GM12865 (cell line): ENCODE measurements at regions not wholly inside any gene's neighbourhood (a gene's known extent, or its start where the extent isn't known, plus 50 kb on each side); places are given as distances from the start of the nearest gene placed in this dataset.
"Not testable (repeated sequence)": the region's sequence is repeated elsewhere in the genome, so short reads cannot be mapped to it uniquely, and the experiment has no call there.

ENCODE experiments used
- DNase-seq: peaks from one replicate; pipeline ENCODE4 v3.0.0; 2010; ENCODE audit warnings: low read depth
- H3K4me3 ChIP-seq: 2 replicates; pipeline ENCODE4 v1.5.1; 2011; ENCODE audit warnings: mild to moderate bottlenecking, low read depth, low read length, control low read depth
- CTCF ChIP-seq: IDR thresholded peaks from 2 replicates; pipeline ENCODE4 v1.5.1; 2011; ENCODE audit warnings: low read length, control low read depth, low read depth, inconsistent platforms; ENCODE audit not compliant: insufficient read depth; ENCODE audit errors: missing control alignments

GRCh38 chr4:3874028-3874415 lies 107.8 kb downstream of the ADRA2C start:
- no peak for TF ChIP-seq CTCF
- DNase-seq = no peak
- H3K4me3 ChIP-seq = no peak overlapping the region

- DNase-seq = no peak
- no peak for TF ChIP-seq CTCF
Measured at GRCh38 chr4:3874525-3875110, 108.4 kb downstream of the ADRA2C start.

GRCh38 chr4:3875466-3875865 lies 109.3 kb downstream of the ADRA2C start:
- no peak overlapping the region for H3K4me3 ChIP-seq
- no peak for TF ChIP-seq CTCF
- no peak for DNase-seq

More at GRCh38 chr4:3874525-3875110, 108.4 kb downstream of the ADRA2C start:
- no peak overlapping the region for H3K4me3 ChIP-seq

- not testable (repeated sequence) for H3K4me3 ChIP-seq, DNase-seq
Measured at GRCh38 chr4:3876057-3876845, 110.1 kb downstream of the ADRA2C start.

GRCh38 chr4:3877236-3877635 lies 111.1 kb downstream of the ADRA2C start:
- DNase-seq = no peak
- no peak for TF ChIP-seq CTCF

GRCh38 chr4:3877868-3878267 lies 111.7 kb downstream of the ADRA2C start:
- TF ChIP-seq CTCF = no peak
- no peak for DNase-seq
- H3K4me3 ChIP-seq = no peak overlapping the region

More at GRCh38 chr4:3877236-3877635, 111.1 kb downstream of the ADRA2C start:
- H3K4me3 ChIP-seq = no peak overlapping the region

GRCh38 chr4:3878678-3879077 lies 112.5 kb downstream of the ADRA2C start:
- no peak for DNase-seq
- no peak overlapping the region for H3K4me3 ChIP-seq
- no peak for TF ChIP-seq CTCF
